Fibroblast of villous mesenchyme (primary cell): ENCODE measurements at regions not wholly inside any gene's neighbourhood (a gene's known extent, or its start where the extent isn't known, plus 50 kb on each side); places are given as distances from the start of the nearest gene placed in this dataset.

ENCODE experiments used
- DNase-seq: peaks from one replicate; pipeline ENCODE4 v3.0.0-alpha.2; 2010; ENCODE audit warnings: low read depth
- H3K4me3 ChIP-seq: 2 replicates; pipeline ENCODE4 v1.5.1; 2011; ENCODE audit warnings: low read depth, mild to moderate bottlenecking, low read length
- CTCF ChIP-seq: IDR thresholded peaks from 2 replicates; pipeline ENCODE4 v1.5.1; 2012; ENCODE audit warnings: low read depth, mild to moderate bottlenecking, low read length; ENCODE audit not compliant: insufficient read depth

GRCh38 chr13:40484101-40484800, 182.2 kb downstream of the FOXO1 start:
- no peak for TF ChIP-seq CTCF
- DNase-seq: no peak
- H3K4me3 ChIP-seq: no peak overlapping the region

GRCh38 chr13:40484974-40485373, 181.5 kb downstream of the FOXO1 start:
- TF ChIP-seq CTCF: no peak
- no peak overlapping the region for H3K4me3 ChIP-seq
- DNase-seq: no peak

- TF ChIP-seq CTCF: no peak
- no peak for DNase-seq
- H3K4me3 ChIP-seq: no peak overlapping the region
Observed at GRCh38 chr13:40485611-40486517, 180.6 kb downstream of the FOXO1 start.

- no peak overlapping the region for H3K4me3 ChIP-seq
- no peak for DNase-seq
- TF ChIP-seq CTCF: no peak
Observed at GRCh38 chr13:40486518-40487163, 179.8 kb downstream of the FOXO1 start.

- no peak for DNase-seq
- no peak overlapping the region for H3K4me3 ChIP-seq
- no peak for TF ChIP-seq CTCF
Observed at GRCh38 chr13:40488869-40489391, 177.5 kb downstream of the FOXO1 start.

GRCh38 chr13:40490086-40490758, 176.2 kb downstream of the FOXO1 start:
- DNase-seq: no peak
- no peak overlapping the region for H3K4me3 ChIP-seq
- TF ChIP-seq CTCF: no peak
